NCI-H1417 (cell line): ENCODE measurements at regions not wholly inside any gene's neighbourhood (a gene's known extent, or its start where the extent isn't known, plus 50 kb on each side); places are given as distances from the start of the nearest gene placed in this dataset.
"Not testable (repeated sequence)": the region's sequence is repeated elsewhere in the genome, so short reads cannot be mapped to it uniquely, and the experiment has no call there.

Experiments
- DNase-seq, 3 experiments: peaks; one replicate each; lab custom pipeline; 2025; lab: John Stamatoyannopoulos, UW

DNA sequence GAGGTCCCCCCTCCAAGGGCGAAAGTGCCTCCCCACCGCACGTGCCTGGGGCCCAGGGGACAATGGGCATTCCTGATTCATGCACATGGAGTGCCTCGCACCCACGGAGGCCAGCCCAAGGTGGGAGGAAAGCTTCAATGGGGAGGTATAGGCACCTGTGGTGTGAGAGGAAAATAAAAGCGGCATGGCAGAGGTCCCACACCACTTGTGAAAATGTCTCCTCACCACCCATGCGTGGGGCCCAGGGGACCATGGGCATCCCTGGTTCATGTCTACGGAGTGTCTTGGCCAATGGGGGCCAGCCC lies 384.7 kb downstream of the ALG10 start:
- DNase-seq = no peak

DNA sequence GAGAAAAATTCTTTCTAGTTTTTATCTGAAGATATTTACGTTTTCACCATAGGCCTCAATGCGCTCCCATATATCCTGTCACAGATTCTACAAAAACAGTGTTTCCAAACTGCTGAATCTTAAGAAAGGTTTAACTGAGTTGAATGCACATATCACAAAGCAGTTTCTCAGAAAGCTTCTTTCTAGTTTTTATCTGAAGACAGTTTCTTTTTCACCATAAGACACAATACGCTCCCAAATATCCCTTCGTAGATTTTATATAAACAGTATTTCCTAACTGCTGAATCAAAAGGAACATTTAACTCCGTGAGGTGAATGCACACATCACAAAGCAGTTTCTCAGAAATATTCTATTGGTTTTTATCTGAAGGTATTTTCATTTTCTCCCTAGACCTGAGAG lies 385.5 kb downstream of the ALG10 start:
- DNase-seq = no peak

DNA sequence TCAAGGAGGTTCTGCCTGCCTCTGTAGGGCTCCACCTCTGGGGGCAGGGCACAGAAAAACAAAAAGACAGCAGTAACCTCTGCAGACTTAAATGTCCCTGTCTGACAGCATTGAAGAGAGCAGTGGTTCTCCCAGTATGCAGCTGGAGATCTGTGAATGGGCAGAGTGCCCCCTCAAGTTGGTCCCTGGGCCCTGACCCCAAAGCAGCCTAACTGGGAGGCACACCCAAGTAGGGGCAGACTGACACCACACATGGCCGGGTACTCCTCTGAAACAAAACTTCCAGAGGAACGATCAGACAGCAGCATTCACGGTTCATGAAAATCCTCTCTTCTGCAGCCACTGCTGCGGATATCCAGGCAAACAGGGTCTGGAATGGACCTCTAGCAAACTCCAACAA lies 409.2 kb downstream of the ALG10 start:
- DNase-seq = not testable (repeated sequence)
